ENCODE measurements at regions not wholly inside any gene's neighbourhood (a gene's known extent, or its start where the extent isn't known, plus 50 kb on each side); places are given as distances from the start of the nearest gene placed in this dataset.
"Not testable (repeated sequence)": the region's sequence is repeated elsewhere in the genome, so short reads cannot be mapped to it uniquely, and the experiment has no call there.

GRCh38 chr1:60662486-60663044, 419.8 kb upstream of the NFIA start:
- H3K27me3 ChIP-seq (ENCODE audit: insufficient read depth, low read length) = no peaks in the 10 kb centered on the region
- no peaks in the 10 kb centered on the region for H3K4me1 ChIP-seq (ENCODE audit: insufficient read depth, low read length)
- H3K4me3 ChIP-seq (ENCODE audit: low read length) = no peak overlapping the region
- no peak overlapping the region for H3K9ac ChIP-seq (ENCODE audit: low read depth, low read length)
- no peaks in the 10 kb centered on the region for H3K9me3 ChIP-seq (ENCODE audit: insufficient read depth, low read depth, low read length)
- H3K27ac ChIP-seq (ENCODE audit: low read length) = no peak overlapping the region
- no peaks in the 10 kb centered on the region for H3K36me3 ChIP-seq (ENCODE audit: insufficient read depth, low read depth, low read length)

- Histone ChIP-seq H3K4me1 (ENCODE audit: insufficient read depth, low read length) (no peaks in the 10 kb centered on the region), H3K27ac (ENCODE audit: low read length) (no peak overlapping the region), H3K4me3 (ENCODE audit: low read length) (no peak overlapping the region), H3K9me3 (ENCODE audit: insufficient read depth, low read depth, low read length) (no peaks in the 10 kb centered on the region), H3K9ac (ENCODE audit: low read depth, low read length) (no peak overlapping the region), H3K36me3 (ENCODE audit: insufficient read depth, low read depth, low read length) (no peaks in the 10 kb centered on the region), H3K27me3 (ENCODE audit: insufficient read depth, low read length) (no peaks in the 10 kb centered on the region)
Measured at GRCh38 chr1:60657926-60658325, 424.4 kb upstream of the NFIA start.

GRCh38 chr1:60655679-60656355, 426.5 kb upstream of the NFIA start:
- no peak overlapping the region for H3K27ac ChIP-seq (ENCODE audit: low read length)
- no peaks in the 10 kb centered on the region for H3K9me3 ChIP-seq (ENCODE audit: insufficient read depth, low read depth, low read length)
- H3K36me3 ChIP-seq (ENCODE audit: insufficient read depth, low read depth, low read length) = no peaks in the 10 kb centered on the region
- no peaks in the 10 kb centered on the region for H3K27me3 ChIP-seq (ENCODE audit: insufficient read depth, low read length)
- H3K9ac ChIP-seq (ENCODE audit: low read depth, low read length) = no peak overlapping the region
- H3K4me3 ChIP-seq (ENCODE audit: low read length) = no peak overlapping the region
- H3K4me1 ChIP-seq (ENCODE audit: insufficient read depth, low read length) = no peaks in the 10 kb centered on the region

GRCh38 chr1:60640033-60640551, 442.3 kb upstream of the NFIA start:
- not testable (repeated sequence) for H3K27me3 ChIP-seq (ENCODE audit: insufficient read depth, low read length); H3K4me1 ChIP-seq (ENCODE audit: insufficient read depth, low read length); H3K27ac ChIP-seq (ENCODE audit: low read length); H3K9ac ChIP-seq (ENCODE audit: low read depth, low read length); H3K36me3 ChIP-seq (ENCODE audit: insufficient read depth, low read depth, low read length); H3K9me3 ChIP-seq (ENCODE audit: insufficient read depth, low read depth, low read length); H3K4me3 ChIP-seq (ENCODE audit: low read length)

- H3K27me3 ChIP-seq (ENCODE audit: insufficient read depth, low read length) = no peaks in the 10 kb centered on the region
- H3K9me3 ChIP-seq (ENCODE audit: insufficient read depth, low read depth, low read length) = no peaks in the 10 kb centered on the region
- H3K9ac ChIP-seq (ENCODE audit: low read depth, low read length) = no peak overlapping the region
- no peaks in the 10 kb centered on the region for H3K36me3 ChIP-seq (ENCODE audit: insufficient read depth, low read depth, low read length)
- H3K27ac ChIP-seq (ENCODE audit: low read length) = no peak overlapping the region
- H3K4me1 ChIP-seq (ENCODE audit: insufficient read depth, low read length) = no peaks in the 10 kb centered on the region
- H3K4me3 ChIP-seq (ENCODE audit: low read length) = no peak overlapping the region
Measured at GRCh38 chr1:60639287-60639686, 443.1 kb upstream of the NFIA start.

GRCh38 chr1:60637651-60638050, 444.7 kb upstream of the NFIA start:
- H3K9ac ChIP-seq (ENCODE audit: low read depth, low read length) = no peak overlapping the region
- no peaks in the 10 kb centered on the region for H3K9me3 ChIP-seq (ENCODE audit: insufficient read depth, low read depth, low read length)
- H3K4me1 ChIP-seq (ENCODE audit: insufficient read depth, low read length) = no peaks in the 10 kb centered on the region
- H3K27me3 ChIP-seq (ENCODE audit: insufficient read depth, low read length) = no peaks in the 10 kb centered on the region
- no peaks in the 10 kb centered on the region for H3K36me3 ChIP-seq (ENCODE audit: insufficient read depth, low read depth, low read length)
- H3K27ac ChIP-seq (ENCODE audit: low read length) = no peak overlapping the region
- H3K4me3 ChIP-seq (ENCODE audit: low read length) = no peak overlapping the region

- no peak overlapping the region for H3K9ac ChIP-seq (ENCODE audit: low read depth, low read length)
- no peaks in the 10 kb centered on the region for H3K4me1 ChIP-seq (ENCODE audit: insufficient read depth, low read length)
- no peak overlapping the region for H3K4me3 ChIP-seq (ENCODE audit: low read length)
- H3K9me3 ChIP-seq (ENCODE audit: insufficient read depth, low read depth, low read length) = no peaks in the 10 kb centered on the region
- no peaks in the 10 kb centered on the region for H3K27me3 ChIP-seq (ENCODE audit: insufficient read depth, low read length)
- no peak overlapping the region for H3K27ac ChIP-seq (ENCODE audit: low read length)
- H3K36me3 ChIP-seq (ENCODE audit: insufficient read depth, low read depth, low read length) = no peaks in the 10 kb centered on the region
Measured at GRCh38 chr1:60636946-60637345, 445.4 kb upstream of the NFIA start.

GRCh38 chr1:60634106-60634505, 448.3 kb upstream of the NFIA start:
- H3K36me3 ChIP-seq (ENCODE audit: insufficient read depth, low read depth, low read length) = no peaks in the 10 kb centered on the region
- H3K27ac ChIP-seq (ENCODE audit: low read length) = no peak overlapping the region
- H3K27me3 ChIP-seq (ENCODE audit: insufficient read depth, low read length) = no peaks in the 10 kb centered on the region
- no peaks in the 10 kb centered on the region for H3K4me1 ChIP-seq (ENCODE audit: insufficient read depth, low read length)
- H3K9me3 ChIP-seq (ENCODE audit: insufficient read depth, low read depth, low read length) = no peaks in the 10 kb centered on the region
- no peak overlapping the region for H3K4me3 ChIP-seq (ENCODE audit: low read length)
- H3K9ac ChIP-seq (ENCODE audit: low read depth, low read length) = no peak overlapping the region

GRCh38 chr1:60622486-60622885, 459.9 kb upstream of the NFIA start:
- Histone ChIP-seq H3K9me3 (ENCODE audit: insufficient read depth, low read depth, low read length) (no peaks in the 10 kb centered on the region), H3K4me3 (ENCODE audit: low read length) (no peak overlapping the region), H3K4me1 (ENCODE audit: insufficient read depth, low read length) (no peaks in the 10 kb centered on the region; the same call in 1 of the 2 replicates), H3K36me3 (ENCODE audit: insufficient read depth, low read depth, low read length) (no peaks in the 10 kb centered on the region), H3K27ac (ENCODE audit: low read length) (no peak overlapping the region), H3K9ac (ENCODE audit: low read depth, low read length) (no peak overlapping the region), H3K27me3 (ENCODE audit: insufficient read depth, low read length) (no peaks in the 10 kb centered on the region)

- no peaks in the 10 kb centered on the region for H3K36me3 ChIP-seq (ENCODE audit: insufficient read depth, low read depth, low read length)
- no peaks in the 10 kb centered on the region; the same call in 1 of the 2 replicates for H3K4me1 ChIP-seq (ENCODE audit: insufficient read depth, low read length)
- no peaks in the 10 kb centered on the region for H3K27me3 ChIP-seq (ENCODE audit: insufficient read depth, low read length)
- H3K27ac ChIP-seq (ENCODE audit: low read length) = no peak overlapping the region
- H3K9ac ChIP-seq (ENCODE audit: low read depth, low read length) = no peak overlapping the region
- no peak overlapping the region for H3K4me3 ChIP-seq (ENCODE audit: low read length)
- H3K9me3 ChIP-seq (ENCODE audit: insufficient read depth, low read depth, low read length) = no peaks in the 10 kb centered on the region
Measured at GRCh38 chr1:60621368-60621851, 461.0 kb upstream of the NFIA start.

GRCh38 chr1:60620087-60620486, 462.3 kb upstream of the NFIA start:
- Histone ChIP-seq H3K27ac (ENCODE audit: low read length) (no peak overlapping the region), H3K4me1 (ENCODE audit: insufficient read depth, low read length) (no peaks in the 10 kb centered on the region; the same call in 1 of the 2 replicates), H3K9me3 (ENCODE audit: insufficient read depth, low read depth, low read length) (no peaks in the 10 kb centered on the region), H3K9ac (ENCODE audit: low read depth, low read length) (no peak overlapping the region), H3K36me3 (ENCODE audit: insufficient read depth, low read depth, low read length) (no peaks in the 10 kb centered on the region), H3K27me3 (ENCODE audit: insufficient read depth, low read length) (no peaks in the 10 kb centered on the region), H3K4me3 (ENCODE audit: low read length) (no peak overlapping the region)

- Histone ChIP-seq H3K4me3 (ENCODE audit: low read length) (no peak overlapping the region), H3K27ac (ENCODE audit: low read length) (no peak overlapping the region), H3K9ac (ENCODE audit: low read depth, low read length) (no peak overlapping the region), H3K36me3 (ENCODE audit: insufficient read depth, low read depth, low read length) (no peaks in the 10 kb centered on the region), H3K27me3 (ENCODE audit: insufficient read depth, low read length) (no peaks in the 10 kb centered on the region), H3K4me1 (ENCODE audit: insufficient read depth, low read length) (no peaks in the 10 kb centered on the region; the same call in 1 of the 2 replicates), H3K9me3 (ENCODE audit: insufficient read depth, low read depth, low read length) (no peaks in the 10 kb centered on the region)
Measured at GRCh38 chr1:60619581-60619980, 462.8 kb upstream of the NFIA start.

Measured in iPS-20b (cell line).